GM21619 (cell line): ENCODE measurements at regions not wholly inside any gene's neighbourhood (a gene's known extent, or its start where the extent isn't known, plus 50 kb on each side); places are given as distances from the start of the nearest gene placed in this dataset.
"Not testable (repeated sequence)": the region's sequence is repeated elsewhere in the genome, so short reads cannot be mapped to it uniquely, and the experiment has no call there.

Source experiments
- ATAC-seq: cut with Tn5 transposase; IDR thresholded peaks from one replicate; pipeline ENCODE4 v1.9.1; 2021; ENCODE audit not compliant: unreplicated experiment

GRCh38 chr11:41519696-41520095 is 60.2 kb upstream of the LRRC4C start:
- ATAC-seq = no peak

GRCh38 chr11:41522391-41522790 is 62.9 kb upstream of the LRRC4C start:
- ATAC-seq = no peak

- no peak for ATAC-seq
These were observed 63.6 kb upstream of the LRRC4C start for GRCh38 chr11:41522899-41523672.

- no peak for ATAC-seq
These were observed 68.1 kb upstream of the LRRC4C start for GRCh38 chr11:41527530-41527929.

- ATAC-seq = no peak
These were observed 73.0 kb upstream of the LRRC4C start for GRCh38 chr11:41532413-41532812.

GRCh38 chr11:41533761-41534160 is 74.3 kb upstream of the LRRC4C start:
- ATAC-seq = no peak

- no peak for ATAC-seq
These were observed 74.9 kb upstream of the LRRC4C start for GRCh38 chr11:41534391-41534790.

GRCh38 chr11:41534861-41535260 is 75.4 kb upstream of the LRRC4C start:
- no peak for ATAC-seq

GRCh38 chr11:41536021-41536568 is 76.6 kb upstream of the LRRC4C start:
- ATAC-seq = no peak

GRCh38 chr11:41544902-41545301 is 85.5 kb upstream of the LRRC4C start:
- ATAC-seq = not testable (repeated sequence)

GRCh38 chr11:41578421-41579051 is 119.1 kb upstream of the LRRC4C start:
- ATAC-seq = no peak

- no peak for ATAC-seq
These were observed 120.1 kb upstream of the LRRC4C start for GRCh38 chr11:41579546-41579945.

- no peak for ATAC-seq
These were observed 150.1 kb upstream of the LRRC4C start for GRCh38 chr11:41609511-41609910.

- ATAC-seq = no peak
These were observed 153.0 kb upstream of the LRRC4C start for GRCh38 chr11:41612415-41612814.

- no peak for ATAC-seq
These were observed 153.9 kb upstream of the LRRC4C start for GRCh38 chr11:41613326-41613725.

- no peak for ATAC-seq
These were observed 163.4 kb upstream of the LRRC4C start for GRCh38 chr11:41622707-41623359.

GRCh38 chr11:41659985-41660384 is 200.5 kb upstream of the LRRC4C start:
- no peak for ATAC-seq

- no peak for ATAC-seq
These were observed 201.1 kb upstream of the LRRC4C start for GRCh38 chr11:41660585-41660984.

GRCh38 chr11:41665441-41666360 is 206.2 kb upstream of the LRRC4C start:
- ATAC-seq = no peak

GRCh38 chr11:41666951-41667653 is 207.7 kb upstream of the LRRC4C start:
- no peak for ATAC-seq
